NCI-H2107 treated with DMSO at 0.1 percent for 48 hours (cell line): ENCODE measurements at regions not wholly inside any gene's neighbourhood (a gene's known extent, or its start where the extent isn't known, plus 50 kb on each side); places are given as distances from the start of the nearest gene placed in this dataset.

ENCODE experiments used
- DNase-seq: peaks from one replicate; lab custom pipeline; 2025; ENCODE audit not compliant: unreplicated experiment; lab: John Stamatoyannopoulos, UW

DNA sequence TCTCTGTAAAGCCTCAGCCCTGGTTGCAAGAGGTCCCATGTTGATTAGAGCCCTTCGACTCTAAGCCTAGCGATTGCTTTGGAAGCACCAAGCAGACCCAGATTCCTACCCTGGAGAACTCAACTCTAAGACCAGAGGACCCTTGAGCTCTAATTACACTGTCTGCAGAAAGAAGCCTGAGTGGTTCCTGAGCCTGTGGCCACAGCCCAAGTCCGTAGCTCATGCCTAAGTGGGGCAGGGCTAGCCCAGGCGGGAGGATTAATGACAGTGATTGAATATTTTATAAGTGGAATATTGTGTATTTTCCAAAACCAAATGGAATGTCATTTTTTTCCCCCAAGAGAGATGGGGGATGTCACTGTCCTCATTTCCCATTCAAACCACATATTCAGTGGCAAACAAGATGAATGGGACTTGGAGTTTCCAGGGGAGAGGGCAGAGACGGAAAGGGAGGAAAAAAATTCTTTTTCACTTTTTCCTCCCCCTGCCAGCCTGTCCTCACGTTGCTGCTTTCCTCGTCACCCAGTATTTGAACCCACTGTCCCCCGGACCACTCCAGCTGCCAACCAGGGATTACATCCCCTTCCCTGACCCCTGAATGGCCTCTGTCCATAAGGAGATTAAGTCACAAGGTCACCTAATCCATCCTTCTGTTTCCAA is 79.6 kb upstream of the CTTNBP2NL start:
- no peak for DNase-seq

DNA sequence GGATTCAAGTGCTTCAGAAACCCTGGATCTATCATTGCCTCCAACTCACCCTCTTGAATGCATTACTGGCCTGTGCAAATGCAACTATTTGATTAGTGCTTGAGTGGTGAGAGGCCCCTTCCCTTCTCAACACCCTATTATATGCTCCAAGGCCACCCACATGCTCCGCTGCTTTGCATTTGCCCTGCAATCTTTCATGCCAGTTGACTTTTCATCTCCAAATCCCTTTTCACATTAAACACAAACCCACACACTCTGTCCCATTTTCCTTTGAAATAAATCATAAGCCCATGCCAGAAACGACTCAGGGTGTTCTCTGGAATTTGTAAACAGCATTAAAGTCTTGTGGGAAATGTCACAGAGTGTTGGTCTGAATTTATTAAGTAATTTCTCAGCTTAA is 78.9 kb upstream of the CTTNBP2NL start:
- no peak for DNase-seq

GRCh38 chr1:112317611-112318062 is 78.4 kb upstream of the CTTNBP2NL start:
- DNase-seq: no peak

DNA sequence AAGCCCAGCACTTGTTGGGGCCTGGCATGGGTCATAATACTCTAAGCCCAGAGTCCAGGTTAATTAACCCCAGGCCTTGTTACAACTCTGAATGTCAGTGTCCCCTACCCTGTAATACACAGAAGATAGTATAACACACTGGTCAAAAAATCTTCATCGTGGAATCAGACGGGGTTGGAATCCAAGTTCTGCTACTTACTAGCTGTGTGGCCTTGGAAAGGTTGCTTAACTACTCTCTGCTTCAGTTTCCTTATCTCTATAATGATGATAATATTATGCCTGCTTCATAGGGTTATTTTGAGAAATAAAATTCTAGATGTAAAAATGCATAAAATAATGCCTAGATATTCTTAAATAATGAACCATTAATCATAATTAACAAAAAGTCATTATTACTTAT is 77.8 kb upstream of the CTTNBP2NL start:
- DNase-seq: no peak

DNA sequence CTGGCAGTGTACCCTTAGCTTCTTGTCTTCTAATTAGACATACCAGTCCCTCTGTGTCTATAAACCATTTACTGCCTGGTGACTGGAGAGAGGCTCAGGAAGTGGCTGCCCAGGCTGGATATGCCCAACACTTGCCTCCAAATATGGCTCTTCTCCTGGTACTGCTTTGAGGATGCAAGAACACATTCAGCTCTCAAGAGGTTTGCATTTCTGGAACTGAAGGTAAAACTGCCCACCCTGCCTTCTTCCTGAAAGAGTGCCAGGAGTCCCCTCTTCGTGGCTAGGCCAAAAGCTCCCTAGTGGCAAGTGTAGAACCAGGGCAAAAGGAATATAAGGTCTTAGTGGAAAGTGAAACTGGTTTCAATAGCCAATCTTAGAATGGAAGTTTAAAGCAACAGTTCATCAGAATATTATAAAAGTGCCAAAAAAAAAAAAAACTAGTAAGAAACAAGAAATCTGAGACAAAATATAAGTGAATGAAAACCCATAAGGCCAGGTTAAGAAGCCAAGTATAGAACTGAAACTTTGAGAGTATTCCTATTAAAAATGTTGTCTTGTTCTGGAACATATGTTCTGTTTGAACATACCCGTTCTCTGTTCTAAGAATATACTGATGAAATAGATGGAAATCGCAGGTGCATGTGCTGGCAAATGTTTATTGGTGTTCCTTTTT is 77.2 kb upstream of the CTTNBP2NL start:
- DNase-seq: no peak

DNA sequence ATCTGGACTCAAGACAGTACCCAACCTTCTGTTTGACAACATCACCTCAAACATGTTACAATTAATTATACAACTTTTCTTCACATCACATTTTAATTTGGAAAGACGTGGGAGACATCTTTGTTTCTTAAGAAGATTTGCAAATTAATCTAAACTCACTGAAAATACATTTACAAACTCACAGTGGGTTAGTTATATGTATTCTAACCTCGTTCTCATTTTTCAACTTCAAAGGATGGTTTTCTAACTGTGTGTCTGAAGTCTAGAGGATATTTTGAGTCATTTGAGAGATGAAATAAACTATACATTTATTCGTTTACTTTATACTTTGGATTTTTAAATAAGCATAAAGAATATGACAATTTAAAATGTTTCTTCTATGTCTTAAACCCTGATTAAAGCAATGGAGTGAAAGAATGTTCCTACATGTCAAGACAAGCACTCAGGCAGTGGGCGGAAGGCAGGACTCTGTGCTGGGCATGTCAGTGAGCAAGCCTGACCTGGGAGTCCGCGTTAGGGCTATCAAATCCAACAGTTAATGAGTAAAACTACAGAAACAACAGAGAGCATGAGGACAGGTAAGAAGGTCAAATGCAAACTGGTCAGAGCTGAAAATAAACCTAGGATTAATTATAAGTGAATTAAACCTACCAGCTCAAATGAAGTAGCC is 76.5 kb upstream of the CTTNBP2NL start:
- no peak for DNase-seq

GRCh38 chr1:112320058-112320457 is 76.0 kb upstream of the CTTNBP2NL start:
- no peak for DNase-seq

DNA sequence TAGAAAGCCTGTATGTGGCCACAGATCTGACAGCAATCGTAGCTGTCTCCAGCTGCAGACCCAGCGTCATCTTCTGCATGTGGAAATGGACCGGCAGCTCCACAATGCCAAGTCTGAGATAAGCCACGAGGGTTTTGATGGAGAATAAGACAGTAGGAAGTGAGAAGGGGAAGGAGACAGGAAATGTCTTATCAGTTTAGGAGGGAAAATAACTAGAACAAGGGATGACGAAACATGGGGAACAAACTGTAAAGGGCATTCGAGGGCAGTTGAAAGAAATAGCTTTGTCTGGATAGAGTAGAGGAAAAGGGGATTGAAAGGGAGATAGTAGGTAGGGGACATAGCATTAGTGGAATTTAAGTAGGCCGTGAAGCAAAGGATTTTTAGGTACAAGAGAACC is 74.0 kb upstream of the CTTNBP2NL start:
- DNase-seq: no peak

DNA sequence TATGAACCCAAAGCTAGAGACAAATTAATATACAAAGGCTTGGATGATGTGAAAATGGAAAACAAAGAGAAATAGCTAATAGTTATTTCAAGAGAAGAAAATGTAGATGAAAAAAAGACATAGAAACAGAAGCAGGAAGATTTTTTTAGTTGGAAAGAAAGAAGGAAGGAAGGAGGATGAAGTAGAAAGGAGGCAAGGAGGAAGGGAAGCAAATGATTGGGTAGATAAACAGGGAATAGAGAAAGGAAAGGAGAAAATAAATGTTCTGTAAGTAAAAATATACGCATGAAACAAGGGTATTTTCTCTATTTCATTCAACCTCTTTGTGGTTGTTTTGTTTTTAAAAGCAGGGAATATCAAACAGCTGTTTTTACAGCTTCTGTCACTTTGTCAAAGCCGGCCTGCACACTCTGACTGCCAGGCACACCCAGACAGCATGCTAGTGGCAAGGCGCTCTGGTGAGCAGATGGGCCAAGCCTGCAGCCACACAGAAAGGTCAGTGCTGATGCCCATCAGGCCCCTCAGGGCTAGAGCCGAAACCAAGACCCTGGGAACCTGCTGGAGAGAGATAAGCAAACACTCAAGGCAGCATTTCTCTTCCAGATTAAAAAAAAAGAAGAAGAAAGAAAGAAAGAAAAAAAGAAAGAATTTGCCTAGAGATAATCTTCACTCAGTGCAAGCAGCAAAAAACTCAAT is 72.9 kb upstream of the CTTNBP2NL start:
- DNase-seq: no peak

DNA sequence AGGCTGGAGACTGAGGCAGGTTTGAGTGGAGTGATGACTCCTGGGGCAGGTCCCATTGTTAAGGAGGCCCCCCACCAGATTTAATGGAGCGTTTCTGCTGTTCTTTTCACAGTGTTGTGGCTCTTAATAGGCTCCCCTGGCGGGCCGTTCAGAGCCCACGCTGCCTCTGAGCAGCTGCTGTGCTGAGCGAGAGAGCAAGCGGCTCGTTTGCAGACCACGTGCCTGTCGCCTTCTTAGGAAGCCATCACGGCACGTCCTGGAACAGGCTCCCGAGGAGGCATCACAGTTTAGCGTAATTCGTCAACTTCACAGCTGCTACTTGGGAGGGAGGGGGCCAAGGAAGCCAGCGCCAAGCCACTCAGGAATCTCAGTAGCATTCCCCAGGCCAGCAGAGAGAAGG is 70.5 kb upstream of the CTTNBP2NL start:
- peak; percentile 32 for DNase-seq

GRCh38 chr1:112328600-112328999 is 67.4 kb upstream of the CTTNBP2NL start:
- DNase-seq: no peak

GRCh38 chr1:112332176-112333150 is 63.6 kb upstream of the CTTNBP2NL start:
- DNase-seq: no peak

DNA sequence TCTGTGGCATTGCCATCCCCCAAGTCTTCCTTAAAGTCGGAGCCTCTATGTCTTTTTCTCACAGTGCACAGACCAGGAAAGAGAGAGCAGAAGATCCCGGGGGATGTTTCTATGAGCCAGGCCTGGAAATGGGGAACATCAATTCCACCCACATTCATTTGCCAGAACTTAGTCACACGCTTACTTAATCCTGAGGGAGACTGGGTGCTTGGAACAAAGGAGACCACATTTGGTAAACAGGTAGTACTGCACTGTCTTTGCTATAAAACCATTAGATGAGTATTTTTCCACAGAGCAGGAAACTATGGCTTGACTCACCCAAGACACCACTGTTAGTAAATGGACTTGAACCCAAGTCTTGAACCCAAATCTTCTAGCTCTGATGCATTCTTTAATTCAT is 60.7 kb upstream of the CTTNBP2NL start:
- DNase-seq: no peak

DNA sequence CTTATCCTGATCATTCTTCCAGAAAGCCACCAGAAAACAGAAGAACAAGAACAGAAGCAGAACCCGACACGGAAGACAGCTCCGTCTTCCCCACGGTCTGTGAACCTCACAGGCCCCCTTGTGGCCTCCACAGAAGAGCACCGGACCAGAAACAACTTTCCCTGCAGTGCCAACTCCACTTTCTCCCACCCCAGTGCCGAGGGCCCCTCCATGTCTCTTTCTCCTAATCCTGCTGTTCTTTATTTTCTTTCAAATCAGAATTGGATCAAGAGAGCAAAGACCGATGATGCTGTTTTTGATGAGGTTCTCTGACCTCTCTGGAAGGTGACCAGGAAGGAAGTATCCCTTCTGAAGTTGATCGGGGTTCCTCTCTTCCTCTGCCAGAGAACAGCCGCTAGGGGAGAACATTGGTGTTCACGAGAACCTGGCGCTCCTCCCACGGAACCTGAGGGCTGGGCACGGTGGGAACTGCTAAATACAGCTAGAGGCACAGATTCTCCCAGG is 58.9 kb upstream of the CTTNBP2NL start:
- DNase-seq: peak; percentile 47

- DNase-seq: no peak
These were observed 54.0 kb upstream of the CTTNBP2NL start for GRCh38 chr1:112341986-112342385.

DNA sequence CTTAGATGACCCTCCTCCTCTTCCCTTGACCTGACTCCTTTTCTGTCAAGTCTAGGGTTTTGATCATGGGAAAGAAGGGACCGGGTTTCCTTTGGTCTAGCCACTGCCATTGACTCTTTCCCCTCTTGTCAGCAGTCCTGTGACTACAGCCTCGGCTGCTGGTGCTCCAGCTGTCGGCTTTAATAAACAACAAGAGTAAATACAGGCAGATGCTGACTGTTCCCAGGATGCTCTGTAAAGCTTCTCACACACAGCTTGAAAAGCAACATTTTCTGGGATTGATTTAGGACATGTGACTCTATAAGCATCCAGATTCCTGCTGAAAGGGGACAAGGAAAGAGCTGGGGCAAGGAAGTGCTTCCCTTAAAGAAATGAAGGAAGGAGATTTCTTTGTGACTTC is 53.5 kb upstream of the CTTNBP2NL start:
- no peak for DNase-seq

GRCh38 chr1:112344754-112345423 is 51.1 kb upstream of the CTTNBP2NL start:
- no peak for DNase-seq
